B cell (primary cell): ENCODE measurements at regions not wholly inside any gene's neighbourhood (a gene's known extent, or its start where the extent isn't known, plus 50 kb on each side); places are given as distances from the start of the nearest gene placed in this dataset.

Experiments used
- EZH2 ChIP-seq: IDR thresholded peaks from 2 replicates; pipeline ENCODE4 v1.6.1; 2012; ENCODE audit warnings: borderline replicate concordance, low read depth, mild to moderate bottlenecking, moderate library complexity, low read length; ENCODE audit not compliant: insufficient read depth, poor library complexity, severe bottlenecking
- TF ChIP-seq, protein P1 (sequence below): fragments of 200-600 bp; IDR thresholded peaks from one replicate; pipeline ENCODE4 v1.8.0; 2022; ENCODE audit warnings: antibody characterized with exemption, mild to moderate bottlenecking

- TF ChIP-seq, protein P1, sequence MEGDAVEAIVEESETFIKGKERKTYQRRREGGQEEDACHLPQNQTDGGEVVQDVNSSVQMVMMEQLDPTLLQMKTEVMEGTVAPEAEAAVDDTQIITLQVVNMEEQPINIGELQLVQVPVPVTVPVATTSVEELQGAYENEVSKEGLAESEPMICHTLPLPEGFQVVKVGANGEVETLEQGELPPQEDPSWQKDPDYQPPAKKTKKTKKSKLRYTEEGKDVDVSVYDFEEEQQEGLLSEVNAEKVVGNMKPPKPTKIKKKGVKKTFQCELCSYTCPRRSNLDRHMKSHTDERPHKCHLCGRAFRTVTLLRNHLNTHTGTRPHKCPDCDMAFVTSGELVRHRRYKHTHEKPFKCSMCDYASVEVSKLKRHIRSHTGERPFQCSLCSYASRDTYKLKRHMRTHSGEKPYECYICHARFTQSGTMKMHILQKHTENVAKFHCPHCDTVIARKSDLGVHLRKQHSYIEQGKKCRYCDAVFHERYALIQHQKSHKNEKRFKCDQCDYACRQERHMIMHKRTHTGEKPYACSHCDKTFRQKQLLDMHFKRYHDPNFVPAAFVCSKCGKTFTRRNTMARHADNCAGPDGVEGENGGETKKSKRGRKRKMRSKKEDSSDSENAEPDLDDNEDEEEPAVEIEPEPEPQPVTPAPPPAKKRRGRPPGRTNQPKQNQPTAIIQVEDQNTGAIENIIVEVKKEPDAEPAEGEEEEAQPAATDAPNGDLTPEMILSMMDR = no peak
- TF ChIP-seq EZH2 = no peak
Measured at GRCh38 chr9:30534455-30534854, 1850.0 kb upstream of the ACO1 start.
